HepG2 (cell line): ENCODE measurements at regions not wholly inside any gene's neighbourhood (a gene's known extent, or its start where the extent isn't known, plus 50 kb on each side); places are given as distances from the start of the nearest gene placed in this dataset.

Experiments
- ATAC-seq: fragments of 200-7000 bp; cut with Tn5 transposase; 3 replicates; pipeline ENCODE4 v1.9.1; 2020; ENCODE audit warnings: mild to moderate bottlenecking, moderate library complexity
- BruUV-seq: library from RNA; stranded (reverse); fragments of 400-500 nt; replicated peaks from 2 replicates; lab custom pipeline; 2021; lab: Mats Ljungman, UMichigan
- CTCF ChIA-PET: fragments of 300-600 bp; formaldehyde crosslinking; extraction: SDS; loops from one replicate; lab custom pipeline; 2021; ENCODE audit warnings: low total read pairs, inconsistent platforms, low intra/inter-chr PET ratio; lab: Yijun Ruan, JAX
- POLR2A ChIA-PET: fragments of 350-600 bp; sonication (Branson Sonifier 250); formaldehyde crosslinking; loops from one replicate; lab custom pipeline; 2020; ENCODE audit warnings: antibody characterized with exemption, inconsistent platforms; lab: Yijun Ruan, JAX
- DNase-seq: peaks from one replicate; pipeline ENCODE4 v3.0.0-alpha.2; 2015; ENCODE audit warnings: low spot score
- FAIRE-seq: peaks from 3 replicates; lab custom pipeline; 2011; peaks lifted over from hg19 to GRCh38; lab: Jason Lieb, UNC
- H2AFZ ChIP-seq: one replicate; pipeline ENCODE4 v1.6.1; 2011; ENCODE audit warnings: low read length, inconsistent platforms
- H3K27ac ChIP-seq: fragments of 300-600 bp; 3 replicates; pipeline ENCODE4 v1.8.0; 2011; ENCODE audit warnings: mixed run types, mild to moderate bottlenecking, mixed read lengths, low read length, inconsistent platforms; ENCODE audit not compliant: insufficient read depth; ENCODE audit errors: extremely low read length
- H3K27me3 ChIP-seq, 2 experiments: fragments of 200-600 bp in 1 of 2; 2 replicates in 1 of 2; 3 replicates in 1 of 2; pipeline versions ENCODE4 v1.6.0 to v1.8.0; 2011; ENCODE audit warnings: low read length in 2 of 2, mild to moderate bottlenecking in 2 of 2, moderate library complexity in 2 of 2, inconsistent platforms in 1 of 2; ENCODE audit not compliant: insufficient read depth in 2 of 2, control insufficient read depth in 1 of 2
- H3K36me3 ChIP-seq, 2 experiments: fragments of 200-600 bp in 1 of 2; replicated peaks in 1 of 2; 2 replicates in 1 of 2; 3 replicates in 1 of 2; pipeline versions ENCODE4 v1.5.1 to v1.8.0; 2011; ENCODE audit warnings: low read length in 2 of 2, inconsistent platforms in 1 of 2; ENCODE audit not compliant: insufficient read depth in 2 of 2, control insufficient read depth in 1 of 2
- H3K4me1 ChIP-seq: 2 replicates; pipeline ENCODE4 v1.5.1; 2012; ENCODE audit warnings: low read length, inconsistent platforms; ENCODE audit not compliant: insufficient read depth
- H3K4me2 ChIP-seq: 2 replicates; pipeline ENCODE4 v1.6.0; 2011; ENCODE audit warnings: low read depth, low read length, inconsistent platforms
- H3K4me3 ChIP-seq, 3 experiments: fragments of 200-600 bp in 1 of 3; sonication (generic), shearing (Covaris generic) in 1 of 3; replicated peaks in 1 of 3; 2 replicates each; pipeline ENCODE4 v1.5.1; 2011 to 2016; ENCODE audit warnings: low read length in 3 of 3, inconsistent platforms in 2 of 3, low read depth in 2 of 3, mild to moderate bottlenecking in 2 of 3, control low read depth in 1 of 3, mixed read lengths in 1 of 3; ENCODE audit not compliant: insufficient read depth in 1 of 3
- H3K79me2 ChIP-seq: one replicate; pipeline ENCODE4 v1.6.1; 2011; ENCODE audit warnings: low read length, inconsistent platforms; ENCODE audit not compliant: insufficient read depth
- H3K9ac ChIP-seq: 2 replicates; pipeline ENCODE4 v1.6.0; 2011; ENCODE audit warnings: mild to moderate bottlenecking, low read depth, low read length, inconsistent platforms; ENCODE audit not compliant: insufficient read depth
- H3K9me3 ChIP-seq: 2 replicates; pipeline ENCODE4 v1.5.1; 2012; ENCODE audit warnings: mild to moderate bottlenecking, low read length
- H4K20me1 ChIP-seq: 2 replicates; pipeline ENCODE4 v1.6.0; 2011; ENCODE audit warnings: inconsistent platforms, mild to moderate bottlenecking, low read length, moderate library complexity; ENCODE audit not compliant: insufficient read depth
- ATF5 ChIP-seq: sonication (generic); formaldehyde crosslinking; IDR thresholded peaks from 2 replicates; pipeline ENCODE4 v1.4.0; 2020; ENCODE audit warnings: mild to moderate bottlenecking, low read depth, missing genetic modification reagents
- GFI1 ChIP-seq: sonication (generic); formaldehyde crosslinking; IDR thresholded peaks from 2 replicates; pipeline ENCODE4 v1.5.0; 2020; ENCODE audit warnings: missing genetic modification reagents, mild to moderate bottlenecking, borderline replicate concordance
- POLR2G ChIP-seq: fragments of 200-400 bp; formaldehyde crosslinking; IDR thresholded peaks from 2 replicates; pipeline ENCODE4 v1.6.1; 2018; ENCODE audit warnings: mild to moderate bottlenecking, low read depth, low read length, moderate library complexity
- RORA ChIP-seq: sonication (generic); formaldehyde crosslinking; IDR thresholded peaks from 2 replicates; pipeline ENCODE4 v1.5.0; 2020; ENCODE audit warnings: mild to moderate bottlenecking, missing genetic modification reagents, moderate library complexity
- TEF ChIP-seq: sonication (generic); formaldehyde crosslinking; IDR thresholded peaks from 2 replicates; pipeline ENCODE4 v1.5.0; 2020; ENCODE audit warnings: missing genetic modification reagents
- ZMAT3 ChIP-seq: sonication (generic); formaldehyde crosslinking; conservative IDR thresholded peaks from 2 replicates; pipeline ENCODE4 v1.7.0; 2021; ENCODE audit warnings: missing genetic modification reagents
- ZNF180 ChIP-seq: sonication (generic); formaldehyde crosslinking; IDR thresholded peaks from 2 replicates; pipeline ENCODE4 v1.4.0; 2020; ENCODE audit warnings: low read depth, missing genetic modification reagents, borderline replicate concordance
- ZNF562 ChIP-seq: sonication (generic); formaldehyde crosslinking; IDR thresholded peaks from 2 replicates; pipeline ENCODE4 v1.8.0; 2022; ENCODE audit warnings: missing genetic modification reagents, borderline replicate concordance
- ZNF883 ChIP-seq: sonication (generic); formaldehyde crosslinking; IDR thresholded peaks from 2 replicates; pipeline ENCODE4 v1.5.1; 2020; ENCODE audit warnings: mild to moderate bottlenecking, missing genetic modification reagents; ENCODE audit errors: not compliant biosample characterization
- WGBS: methylation state at CpG from one replicate; pipeline ENCODE4 v1.1.6; 2017; ENCODE audit warnings: low lambda C conversion rate; 5-methylcytosine and 5-hydroxymethylcytosine counted together
- in situ Hi-C: cut with HindIII; loops from 2 replicates; pipeline ENCODE4 v1.10.0; 2017; ENCODE audit warnings: low pct_unique_long_range_greater_than_20kb; ENCODE audit not compliant: extremely low pct_ligation_motif_present
- intact Hi-C: fragments of 100-400 bp; cut with micrococcal nuclease; formaldehyde crosslinking; loops from one replicate; pipeline ENCODE4 v1.10.0; 2022; ENCODE audit not compliant: unreplicated experiment
- TF ChIP-seq, protein P1 (sequence below): IDR thresholded peaks from 2 replicates; pipeline ENCODE4 v1.6.1; 2016; ENCODE audit warnings: missing biosample characterization, missing genetic modification reagents, low read depth
- TF ChIP-seq, protein P2 (sequence below): sonication (generic); formaldehyde crosslinking; IDR thresholded peaks from 2 replicates; pipeline ENCODE4 v1.5.1; 2020; ENCODE audit warnings: missing genetic modification reagents, mild to moderate bottlenecking, borderline replicate concordance
- TF ChIP-seq, protein P3 (sequence below): sonication (generic); formaldehyde crosslinking; IDR thresholded peaks from 2 replicates; pipeline ENCODE4 v1.5.0; 2020; ENCODE audit warnings: missing genetic modification reagents

GRCh38 chr2:181772334-181772733 lies 92.0 kb upstream of the NEUROD1 start:
- Histone ChIP-seq H3K4me3 (no peak overlapping the region), H4K20me1 (no peaks in the 10 kb centered on the region), H3K79me2 (no peaks in the 10 kb centered on the region), H3K36me3 (no peaks in the 10 kb centered on the region), H2AFZ (no peak overlapping the region), H3K27ac (no peak overlapping the region), H3K4me1 (no peaks in the 10 kb centered on the region), H3K9me3 (no peaks in the 10 kb centered on the region), H3K4me2 (no peak overlapping the region), H3K9ac (no peak overlapping the region), H3K27me3 (no peaks in the 10 kb centered on the region; a peak in 1 of 5 replicates)
- FAIRE-seq (no peak), DNase-seq (no peak), ATAC-seq (no peak)
- 35% methylated on average over 4 of the region's 4 CpGs for WGBS
- in situ Hi-C loops (no loop called here), intact Hi-C loops (no loop called here)
- TF ChIP-seq, protein P1, sequence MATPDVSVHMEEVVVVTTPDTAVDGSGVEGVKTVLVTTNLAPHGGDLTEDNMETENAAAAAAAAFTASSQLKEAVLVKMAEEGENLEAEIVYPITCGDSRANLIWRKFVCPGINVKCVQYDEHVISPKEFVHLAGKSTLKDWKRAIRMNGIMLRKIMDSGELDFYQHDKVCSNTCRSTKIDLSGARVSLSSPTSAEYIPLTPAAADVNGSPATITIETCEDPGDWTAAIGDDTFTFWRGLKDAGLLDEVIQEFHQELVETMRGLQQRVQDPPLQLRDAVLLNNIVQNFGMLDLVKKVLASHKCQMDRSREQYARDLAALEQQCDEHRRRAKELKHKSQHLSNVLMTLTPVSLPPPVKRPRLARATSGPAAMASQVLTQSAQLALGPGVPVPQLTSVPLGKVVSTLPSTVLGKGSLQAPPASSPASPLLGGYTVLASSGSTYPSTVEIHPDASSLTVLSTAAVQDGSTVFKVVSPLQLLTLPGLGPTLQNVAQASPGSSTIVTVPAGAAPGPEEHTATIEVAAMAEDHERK (CRISPR knock-in tag), result no peak
- no TSS peak for BruUV-seq
- POLR2A ChIA-PET, result no interaction called here
- CTCF ChIA-PET, result no interaction called here

GRCh38 chr2:181772777-181773176 lies 92.5 kb upstream of the NEUROD1 start:
- ChIA-PET POLR2A (no interaction called here), CTCF (no interaction called here)
- H3K27me3 ChIP-seq, result no peaks in the 10 kb centered on the region; a peak in 1 of 5 replicates
- FAIRE-seq (no peak), DNase-seq (no peak), ATAC-seq (no peak)
- H3K4me2 ChIP-seq, result no peak overlapping the region
- 0% methylated on average over 1 of the region's 1 CpG for WGBS
- H3K4me3 ChIP-seq, result no peak overlapping the region
- H2AFZ ChIP-seq, result no peak overlapping the region
- no peak overlapping the region for H3K9ac ChIP-seq
- no peaks in the 10 kb centered on the region for H3K4me1 ChIP-seq
- in situ Hi-C loops (no loop called here), intact Hi-C loops (no loop called here)
- H3K36me3 ChIP-seq, result no peaks in the 10 kb centered on the region
- H3K9me3 ChIP-seq, result no peaks in the 10 kb centered on the region
- no peaks in the 10 kb centered on the region for H3K79me2 ChIP-seq
- no peak for TF ChIP-seq ATF5 (CRISPR knock-in tag)
- TF ChIP-seq, protein P2, sequence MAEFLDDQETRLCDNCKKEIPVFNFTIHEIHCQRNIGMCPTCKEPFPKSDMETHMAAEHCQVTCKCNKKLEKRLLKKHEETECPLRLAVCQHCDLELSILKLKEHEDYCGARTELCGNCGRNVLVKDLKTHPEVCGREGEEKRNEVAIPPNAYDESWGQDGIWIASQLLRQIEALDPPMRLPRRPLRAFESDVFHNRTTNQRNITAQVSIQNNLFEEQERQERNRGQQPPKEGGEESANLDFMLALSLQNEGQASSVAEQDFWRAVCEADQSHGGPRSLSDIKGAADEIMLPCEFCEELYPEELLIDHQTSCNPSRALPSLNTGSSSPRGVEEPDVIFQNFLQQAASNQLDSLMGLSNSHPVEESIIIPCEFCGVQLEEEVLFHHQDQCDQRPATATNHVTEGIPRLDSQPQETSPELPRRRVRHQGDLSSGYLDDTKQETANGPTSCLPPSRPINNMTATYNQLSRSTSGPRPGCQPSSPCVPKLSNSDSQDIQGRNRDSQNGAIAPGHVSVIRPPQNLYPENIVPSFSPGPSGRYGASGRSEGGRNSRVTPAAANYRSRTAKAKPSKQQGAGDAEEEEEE (CRISPR knock-in tag), result no peak
- TF ChIP-seq ZNF883 (CRISPR knock-in tag), result no peak
- no peak for TF ChIP-seq ZNF180 (CRISPR knock-in tag)
- TF ChIP-seq RORA, result no peak
- TF ChIP-seq, protein P3, sequence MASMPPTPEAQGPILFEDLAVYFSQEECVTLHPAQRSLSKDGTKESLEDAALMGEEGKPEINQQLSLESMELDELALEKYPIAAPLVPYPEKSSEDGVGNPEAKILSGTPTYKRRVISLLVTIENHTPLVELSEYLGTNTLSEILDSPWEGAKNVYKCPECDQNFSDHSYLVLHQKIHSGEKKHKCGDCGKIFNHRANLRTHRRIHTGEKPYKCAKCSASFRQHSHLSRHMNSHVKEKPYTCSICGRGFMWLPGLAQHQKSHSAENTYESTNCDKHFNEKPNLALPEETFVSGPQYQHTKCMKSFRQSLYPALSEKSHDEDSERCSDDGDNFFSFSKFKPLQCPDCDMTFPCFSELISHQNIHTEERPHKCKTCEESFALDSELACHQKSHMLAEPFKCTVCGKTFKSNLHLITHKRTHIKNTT (CRISPR knock-in tag), result no peak
- TF ChIP-seq ZMAT3, result no peak
- TF ChIP-seq GFI1 (CRISPR knock-in tag), result no peak
- no peak for TF ChIP-seq ZNF562 (CRISPR knock-in tag)
- no peak for TF ChIP-seq TEF (CRISPR knock-in tag)
- no peak for TF ChIP-seq POLR2G
- H3K27ac ChIP-seq, result no peak overlapping the region
- BruUV-seq, result no TSS peak
- H4K20me1 ChIP-seq, result no peaks in the 10 kb centered on the region
